LoVo (cell line): ENCODE measurements at regions not wholly inside any gene's neighbourhood (a gene's known extent, or its start where the extent isn't known, plus 50 kb on each side); places are given as distances from the start of the nearest gene placed in this dataset.
"Not testable (repeated sequence)": the region's sequence is repeated elsewhere in the genome, so short reads cannot be mapped to it uniquely, and the experiment has no call there.

Source experiments
- DNase-seq: peaks from one replicate; pipeline ENCODE4 v3.0.0-alpha.2; 2016; ENCODE audit warnings: low spot score

DNA sequence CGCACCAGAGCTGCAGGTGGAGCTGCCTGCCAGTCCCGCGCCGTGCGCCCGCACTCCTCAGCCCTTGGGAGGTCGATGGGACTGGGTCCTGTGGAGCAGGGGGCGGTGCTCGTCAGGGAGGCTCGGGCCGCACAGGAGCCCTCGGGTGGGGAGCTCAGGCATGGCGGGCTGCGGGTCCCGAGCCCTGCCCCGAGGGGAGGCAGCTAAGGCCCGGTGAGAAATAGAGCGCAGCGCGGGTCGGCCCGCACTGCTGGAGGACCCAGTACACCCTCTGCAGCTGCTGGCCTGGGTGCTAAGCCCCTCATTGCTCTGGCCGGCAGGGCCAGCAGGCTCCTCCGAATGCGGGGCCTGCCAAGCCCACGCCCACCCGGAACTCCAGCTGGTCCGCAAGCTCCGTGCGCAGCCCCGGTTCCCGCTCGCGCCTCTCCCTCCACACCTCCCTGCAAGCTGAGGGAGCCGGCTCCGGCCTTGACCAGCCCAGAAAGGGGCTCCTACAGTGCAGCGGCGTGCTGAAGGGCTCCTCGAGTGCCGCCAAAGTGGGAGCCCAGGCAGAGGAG is 403.7 kb upstream of the KLHL1 start:
- not testable (repeated sequence) for DNase-seq

DNA sequence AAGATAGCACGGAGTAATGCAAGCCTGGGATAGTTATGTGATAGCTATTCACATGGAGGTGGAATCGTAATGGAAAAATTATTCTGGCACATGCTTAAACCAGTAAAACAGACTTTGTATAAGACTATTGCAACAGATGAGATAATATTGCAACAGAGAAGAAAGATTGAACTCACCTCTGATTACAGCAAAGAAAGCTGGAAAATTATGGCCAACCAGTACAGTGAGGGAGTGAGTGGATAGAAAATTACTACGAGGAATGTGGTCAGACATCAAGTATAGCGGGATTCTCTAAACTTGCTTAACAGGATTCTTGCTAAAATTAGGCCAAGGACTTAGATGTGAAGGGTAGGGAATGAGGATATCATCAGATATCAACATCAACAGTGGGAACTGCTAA is 397.6 kb upstream of the KLHL1 start:
- DNase-seq: no peak

DNA sequence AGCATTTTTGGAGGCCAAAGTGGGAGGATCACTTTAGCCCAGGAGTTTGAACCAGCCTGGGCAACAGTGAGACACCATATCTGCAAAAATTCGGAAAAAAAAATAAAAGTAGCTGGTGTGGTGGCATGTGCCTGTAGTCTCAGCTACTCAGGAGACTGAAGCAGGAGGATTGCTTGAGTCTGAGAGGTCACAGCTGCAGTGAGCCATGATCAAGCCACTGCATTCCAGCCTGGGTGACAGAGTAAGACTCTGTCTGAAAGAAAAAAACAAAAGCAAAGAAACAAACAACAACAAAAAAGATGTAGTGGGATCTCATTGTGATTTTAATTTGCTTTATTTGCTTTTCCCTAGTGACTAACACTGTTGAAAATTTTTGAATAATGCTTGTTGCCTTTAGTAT is 394.7 kb upstream of the KLHL1 start:
- no peak for DNase-seq

DNA sequence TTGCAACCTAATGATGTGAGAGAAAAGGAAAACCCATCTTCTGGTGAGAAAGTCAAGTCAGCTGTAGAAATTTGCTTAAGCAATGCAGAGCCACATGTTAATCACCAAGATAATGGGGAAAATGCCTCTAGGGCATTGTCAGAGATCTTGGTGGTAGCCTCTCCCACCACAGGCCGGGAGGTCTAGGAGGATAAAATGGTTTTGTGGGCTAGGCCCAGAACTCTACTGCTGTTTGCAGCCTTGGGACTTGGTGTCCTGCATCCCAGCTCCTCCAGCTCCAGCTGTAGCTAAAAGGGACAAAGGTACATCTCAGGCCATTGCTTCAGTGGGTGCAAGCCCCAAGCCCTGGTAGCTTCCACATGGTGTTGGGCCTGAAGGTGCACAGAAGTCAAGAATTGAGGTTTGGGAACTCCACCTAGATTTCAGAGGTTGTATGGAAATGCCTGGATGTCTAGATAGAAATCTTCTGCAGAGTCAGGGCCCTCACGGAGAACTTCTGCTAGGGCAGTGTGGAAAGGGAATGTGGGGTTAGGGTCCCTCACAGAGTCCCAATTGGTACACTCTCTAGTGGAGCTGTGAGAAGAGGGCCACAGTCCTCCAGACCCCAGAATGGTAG is 382.2 kb upstream of the KLHL1 start:
- DNase-seq: no peak

DNA sequence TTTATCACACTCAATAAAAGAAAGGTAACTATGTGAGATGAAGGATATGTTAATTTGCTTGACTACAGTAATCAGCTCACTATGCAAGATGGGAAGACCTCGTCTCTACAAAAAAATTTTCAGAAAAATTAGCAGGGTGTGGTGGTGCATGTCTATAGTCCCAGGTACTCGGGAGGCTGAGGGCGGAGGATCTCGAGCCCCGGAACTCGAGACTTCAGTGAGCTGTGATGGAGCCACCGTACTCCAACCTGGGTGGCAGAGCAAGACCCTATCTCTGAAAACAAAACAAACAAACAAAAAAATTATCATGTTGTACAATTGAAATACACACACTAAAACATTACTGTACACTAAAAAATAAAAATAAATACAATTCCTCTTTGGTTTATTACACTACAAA is 376.7 kb upstream of the KLHL1 start:
- DNase-seq: no peak

DNA sequence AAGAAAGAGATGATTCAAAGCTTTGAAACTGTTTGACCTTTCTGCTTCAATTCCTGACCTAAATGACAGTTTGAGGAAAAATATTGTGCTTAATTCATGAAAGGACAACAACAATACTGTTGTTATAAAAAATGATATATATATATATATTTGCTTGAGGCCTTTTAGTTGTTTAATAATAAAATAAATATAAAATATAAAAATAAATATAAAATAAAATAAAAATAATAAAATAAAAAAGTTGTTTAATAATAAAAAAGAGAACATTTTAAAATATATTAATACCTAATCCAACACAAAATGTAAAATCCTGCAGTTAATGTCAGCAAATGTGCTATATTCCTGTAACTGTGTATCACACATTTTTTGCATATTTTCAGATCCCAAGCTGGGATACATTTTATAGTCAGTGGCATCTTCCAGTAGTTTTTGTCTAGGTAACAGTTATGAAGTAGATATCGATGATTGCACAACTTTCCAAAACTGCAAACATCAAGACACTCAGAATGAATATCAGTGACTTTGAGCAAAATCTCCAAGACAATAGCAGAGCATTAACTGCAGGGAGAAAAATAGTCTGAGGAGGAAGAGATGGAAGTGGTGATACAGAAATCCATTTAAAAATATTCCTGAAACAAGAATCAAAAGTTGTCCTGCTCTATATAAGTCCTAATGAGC is 375.5 kb upstream of the KLHL1 start:
- no peak for DNase-seq

DNA sequence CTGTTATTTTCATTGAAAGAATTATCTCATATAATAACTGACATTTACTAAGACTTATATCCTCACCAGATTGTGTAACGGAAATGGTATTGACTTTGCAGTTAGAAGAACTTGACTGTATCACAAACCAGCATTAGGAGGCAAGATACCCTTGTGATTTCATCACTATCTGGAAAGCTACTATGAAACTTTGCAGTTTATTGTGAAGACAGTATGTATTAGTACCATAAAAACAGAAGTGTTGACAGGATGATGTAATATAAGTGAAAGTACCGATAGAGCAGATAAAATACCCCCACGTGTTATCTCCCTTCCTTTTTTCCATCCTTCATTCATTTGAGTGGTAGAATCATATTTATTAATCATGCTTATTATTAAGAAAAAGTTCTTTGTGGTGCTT is 365.7 kb upstream of the KLHL1 start:
- DNase-seq: no peak

DNA sequence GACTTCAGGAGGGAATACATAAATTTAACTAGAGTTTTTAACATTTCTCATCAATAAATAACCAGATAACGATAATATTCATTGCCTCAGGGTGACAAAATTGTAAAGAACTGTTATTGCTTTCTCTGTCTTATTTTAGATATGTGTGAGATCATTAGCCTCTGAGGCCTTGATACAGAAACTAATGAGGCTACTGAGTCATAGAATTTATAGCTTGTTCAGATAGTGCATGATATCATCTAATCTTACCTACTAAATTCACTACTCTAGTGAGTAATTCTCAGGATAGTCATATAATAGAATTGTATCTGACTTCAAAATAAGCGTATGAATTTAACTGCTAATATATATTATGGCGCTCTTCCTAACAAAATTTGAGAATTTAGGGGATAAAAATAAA is 360.8 kb upstream of the KLHL1 start:
- DNase-seq: no peak

DNA sequence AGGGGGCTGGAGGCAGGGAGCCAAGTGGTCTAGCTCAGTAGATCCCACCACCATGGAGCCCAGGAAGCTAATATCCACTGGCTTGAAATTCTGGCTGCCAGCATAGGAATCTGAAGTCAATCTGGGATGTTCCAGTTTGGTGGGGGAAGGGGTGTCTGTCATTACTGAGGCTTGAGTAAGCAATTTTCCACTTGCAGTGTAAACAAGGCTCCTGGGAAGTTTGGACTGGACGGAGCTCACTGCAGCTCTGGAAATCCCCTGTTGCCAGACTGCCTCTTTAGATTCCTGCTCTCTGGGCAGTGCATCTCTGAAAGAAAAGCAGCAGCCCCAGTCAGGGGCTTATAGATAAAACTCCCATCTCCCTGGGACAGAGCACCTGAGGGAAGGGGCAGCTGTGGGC is 349.2 kb upstream of the KLHL1 start:
- no peak for DNase-seq

DNA sequence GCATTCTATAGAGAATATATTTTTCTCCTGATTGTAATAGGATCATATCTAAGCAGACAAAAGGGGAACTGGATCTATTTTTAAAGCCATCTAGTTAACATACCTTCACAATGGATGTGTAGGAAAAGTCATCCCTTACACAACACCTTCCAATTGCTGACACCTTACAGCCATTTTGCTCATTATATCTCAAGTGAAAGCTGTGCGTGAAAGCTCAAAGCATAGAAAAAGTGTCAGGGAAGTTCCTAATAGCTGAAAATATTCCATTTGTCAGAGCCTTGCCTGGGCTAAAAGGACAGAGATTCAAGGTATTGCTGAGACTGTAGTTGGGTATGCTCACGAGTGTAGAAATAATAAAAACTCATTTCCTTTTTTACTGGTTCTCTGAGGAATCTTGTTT is 340.6 kb upstream of the KLHL1 start:
- no peak for DNase-seq

DNA sequence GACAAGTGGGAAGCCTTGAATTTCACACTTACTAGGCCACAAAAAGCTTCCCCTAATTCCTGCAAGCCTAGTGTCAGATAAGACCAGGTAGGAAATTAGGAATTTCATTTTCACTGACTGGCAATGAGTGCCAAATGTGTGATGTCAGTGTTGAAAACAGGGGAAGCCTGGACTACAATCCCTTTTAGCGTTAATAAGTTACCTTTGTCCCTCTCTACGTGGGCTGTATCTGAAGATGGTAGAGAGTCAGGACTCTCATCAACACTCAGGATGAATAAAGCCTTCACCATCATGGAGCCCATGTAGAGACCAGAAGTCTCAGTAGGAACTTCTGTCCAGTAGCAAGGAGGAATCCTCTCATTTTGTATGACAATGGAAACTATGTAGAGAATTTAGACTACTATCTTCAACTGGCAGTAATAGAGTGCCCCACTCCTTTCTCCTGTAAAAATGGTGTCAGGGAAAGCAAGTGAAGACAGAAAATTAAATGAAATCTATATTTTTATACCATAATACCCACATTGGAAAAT is 324.1 kb upstream of the KLHL1 start:
- DNase-seq: no peak

DNA sequence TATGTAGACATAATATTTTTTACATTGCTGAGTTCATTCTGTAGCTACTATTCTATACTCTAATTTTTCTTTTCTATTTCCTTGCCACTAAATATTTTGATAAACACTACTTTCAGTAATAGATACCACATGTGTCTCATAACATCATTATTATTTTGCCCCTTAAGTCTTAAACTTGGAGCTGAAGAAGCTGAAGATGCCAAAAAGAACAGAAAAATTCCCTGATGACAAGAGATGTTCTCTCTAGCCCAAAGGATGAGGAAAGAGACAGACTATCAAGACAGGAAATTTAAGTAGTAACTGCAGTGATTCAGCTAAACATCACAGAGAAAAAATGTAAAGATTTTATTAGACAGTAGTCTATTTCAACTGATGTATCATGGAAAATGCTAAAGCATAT is 322.0 kb upstream of the KLHL1 start:
- no peak for DNase-seq

DNA sequence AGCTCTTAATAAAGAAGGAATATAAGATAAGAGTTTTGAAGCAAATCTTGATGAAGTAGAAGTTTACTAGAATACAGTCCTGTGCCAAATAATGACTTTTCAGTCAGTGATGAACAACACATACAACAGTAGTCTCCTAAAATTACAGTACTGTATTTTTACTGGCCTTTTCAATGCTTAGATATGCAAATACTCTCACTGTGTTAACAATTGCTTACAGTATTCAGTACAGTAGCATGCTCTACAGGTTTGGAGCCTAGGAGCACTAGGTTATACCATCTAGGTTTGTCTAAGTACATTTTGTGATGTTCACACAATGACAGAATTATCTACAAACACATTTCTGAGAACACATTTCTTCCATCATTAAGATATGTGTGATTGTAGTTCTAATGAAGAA is 316.7 kb upstream of the KLHL1 start:
- DNase-seq: no peak

DNA sequence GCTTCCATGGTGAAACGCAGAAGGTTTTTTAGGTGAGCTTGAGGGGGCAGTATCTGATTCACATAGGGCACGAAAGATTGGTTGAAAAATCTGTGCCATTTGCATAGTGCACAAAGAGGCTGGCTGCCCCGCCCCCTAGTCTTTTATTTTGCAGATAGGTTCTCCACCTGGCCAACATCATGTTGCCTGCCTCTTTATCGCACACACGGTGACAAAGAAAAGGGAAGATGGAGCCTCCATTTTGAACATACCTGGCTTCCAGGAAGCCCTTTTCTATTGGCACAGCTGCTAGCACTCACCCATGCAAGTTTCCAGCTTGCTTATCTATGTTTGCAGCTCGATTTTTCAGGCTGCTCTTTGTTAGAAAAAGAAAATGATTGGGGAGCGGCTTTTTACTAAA is 316.2 kb upstream of the KLHL1 start:
- DNase-seq: no peak

DNA sequence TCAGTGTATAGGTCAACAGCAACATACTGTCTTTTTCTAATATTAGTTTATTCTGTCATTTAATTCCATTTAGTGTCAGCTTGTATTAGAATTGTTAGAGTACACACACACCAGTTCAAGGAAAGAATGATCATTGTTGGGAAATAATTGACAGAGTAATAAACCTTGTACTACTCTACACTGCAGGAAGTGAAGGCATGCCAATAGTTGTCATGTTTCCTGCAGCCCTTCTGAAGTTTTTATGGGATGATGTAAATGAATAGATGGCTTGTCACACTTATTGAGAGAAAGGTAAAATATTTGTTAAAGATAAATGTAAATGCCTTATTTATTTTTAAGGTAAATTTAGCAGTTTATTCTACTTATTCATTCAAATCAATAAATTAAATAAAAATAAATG is 306.9 kb upstream of the KLHL1 start:
- no peak for DNase-seq

DNA sequence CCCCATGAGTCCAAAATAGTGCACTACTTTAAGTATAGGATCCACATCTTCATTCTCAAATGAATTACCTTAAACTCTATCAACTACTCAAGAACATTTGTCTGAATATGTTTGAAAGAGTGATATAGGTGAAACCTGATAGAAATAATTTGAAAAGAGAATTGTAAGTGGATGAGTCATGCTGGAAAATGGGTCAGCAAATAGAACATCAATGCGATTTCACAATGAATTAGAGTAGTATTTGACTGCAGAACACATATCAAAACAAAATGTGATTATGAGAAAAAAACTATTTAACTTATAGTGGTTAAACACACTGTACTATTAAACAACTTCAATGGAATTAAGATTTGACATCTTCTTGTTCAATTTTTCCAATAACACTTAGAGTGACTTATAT is 300.6 kb upstream of the KLHL1 start:
- DNase-seq: no peak

DNA sequence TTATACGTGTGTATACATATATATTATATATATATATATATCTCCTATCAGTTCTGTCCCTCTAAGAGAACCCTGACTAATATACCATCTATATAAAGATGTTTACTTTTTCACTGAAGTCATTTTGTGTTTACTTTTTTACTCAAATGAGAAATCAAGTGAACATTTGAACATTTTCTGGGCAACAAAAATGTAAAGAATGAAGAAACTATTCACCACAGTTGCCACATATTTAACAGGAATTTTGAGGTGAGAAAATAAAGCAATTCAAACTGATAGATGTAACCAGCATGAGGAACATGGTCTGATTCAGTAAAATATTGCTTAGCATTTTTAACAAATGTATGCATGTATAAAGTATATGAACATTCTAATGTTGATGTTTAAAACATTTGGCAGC is 299.2 kb upstream of the KLHL1 start:
- DNase-seq: no peak

DNA sequence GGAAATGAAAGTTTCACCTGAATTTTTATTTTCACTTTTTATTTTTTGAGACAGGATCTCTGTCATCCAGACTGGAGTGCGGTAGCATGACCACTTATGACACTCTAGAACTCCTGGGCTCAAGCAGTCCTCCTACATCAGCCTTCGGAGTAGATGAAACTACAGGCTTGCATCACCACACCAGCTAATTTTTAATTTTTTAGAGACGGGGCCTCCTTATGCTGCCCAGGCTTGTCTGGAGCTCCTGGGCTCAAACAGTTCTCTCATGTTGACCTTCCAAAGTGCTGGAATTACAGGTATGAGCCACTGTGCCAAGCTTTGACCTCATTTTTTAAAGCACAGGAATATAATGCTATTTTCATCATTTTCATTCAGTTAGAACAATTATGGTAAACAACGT is 297.0 kb upstream of the KLHL1 start:
- no peak for DNase-seq

DNA sequence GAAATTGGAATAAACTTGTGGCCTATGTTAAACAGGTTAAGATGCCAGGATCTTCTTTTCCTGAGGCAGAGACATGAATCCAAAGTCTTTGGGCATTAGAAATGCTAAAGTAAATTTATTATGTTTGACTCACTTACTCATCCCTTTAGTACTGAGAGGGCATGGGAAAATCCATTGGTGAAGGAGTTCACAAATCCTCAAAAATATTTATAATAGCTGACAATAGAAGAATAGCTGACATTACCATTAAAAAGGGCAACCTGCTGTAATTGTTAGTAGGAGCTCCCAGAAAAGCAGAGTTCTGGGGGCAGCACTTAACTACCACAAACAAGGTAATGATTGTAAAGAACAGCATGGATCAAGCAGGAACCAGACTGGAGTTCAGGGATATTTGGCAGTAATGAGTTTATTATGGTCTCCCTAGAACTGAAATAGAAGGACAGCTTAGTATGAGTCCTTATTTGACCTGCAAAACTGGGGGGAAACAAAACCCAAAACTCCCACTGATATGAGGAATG is 285.8 kb upstream of the KLHL1 start:
- no peak for DNase-seq

DNA sequence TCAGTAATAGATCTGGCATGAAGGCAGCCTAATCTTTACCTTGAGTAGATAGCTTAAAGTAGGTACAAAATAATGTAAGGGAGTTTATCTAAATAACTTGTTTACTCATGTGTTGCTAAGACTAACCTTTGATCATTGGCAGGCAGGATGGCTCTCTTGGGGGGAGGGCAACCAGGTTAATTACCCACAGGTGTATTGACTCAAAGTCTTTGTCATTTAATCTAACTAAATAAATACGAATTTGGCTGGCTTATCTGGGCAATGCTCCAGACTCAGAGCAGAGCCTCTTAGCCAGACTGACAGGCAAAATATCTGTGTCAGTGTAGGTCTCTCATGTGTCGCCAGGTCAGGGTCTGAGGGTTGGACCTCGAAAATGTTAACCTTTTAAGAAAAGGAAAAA is 283.4 kb upstream of the KLHL1 start:
- no peak for DNase-seq

DNA sequence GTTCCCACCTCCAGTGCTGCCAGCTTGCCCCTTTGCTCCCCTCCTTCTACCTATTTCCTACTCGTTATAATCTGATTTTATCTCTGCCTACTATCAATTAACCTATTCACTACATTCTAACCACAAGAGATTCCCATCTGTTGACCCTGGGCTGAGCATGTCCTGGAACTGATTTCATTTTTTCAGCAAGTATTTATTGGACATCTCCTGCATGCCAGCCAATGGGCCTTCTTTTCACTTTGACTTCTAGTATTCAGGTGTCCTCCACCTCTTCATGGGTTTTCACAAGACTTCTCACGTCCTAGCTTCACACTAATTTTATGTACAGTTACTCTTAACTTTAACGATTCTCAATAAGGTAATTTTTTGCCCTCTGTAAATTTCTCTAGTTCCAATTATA is 282.7 kb upstream of the KLHL1 start:
- no peak for DNase-seq

DNA sequence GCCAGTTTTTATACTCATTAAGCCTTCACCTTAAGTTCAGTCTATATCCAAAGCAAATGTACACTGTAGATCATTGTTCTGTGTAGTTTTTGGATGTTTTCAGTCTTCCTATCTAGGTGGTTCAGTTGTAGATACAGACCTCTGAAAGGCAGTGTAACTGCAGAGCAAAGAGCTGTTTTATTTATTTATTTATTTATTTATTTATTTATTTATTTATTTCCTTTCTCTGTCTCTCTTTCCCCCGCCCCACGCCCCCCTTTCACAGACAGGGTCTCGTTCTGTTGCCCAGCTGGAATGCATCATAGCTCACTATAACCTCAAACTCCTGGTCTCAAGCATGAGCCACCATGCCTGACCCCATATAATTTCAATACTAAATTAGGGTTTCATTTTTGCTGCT is 281.8 kb upstream of the KLHL1 start:
- no peak for DNase-seq

DNA sequence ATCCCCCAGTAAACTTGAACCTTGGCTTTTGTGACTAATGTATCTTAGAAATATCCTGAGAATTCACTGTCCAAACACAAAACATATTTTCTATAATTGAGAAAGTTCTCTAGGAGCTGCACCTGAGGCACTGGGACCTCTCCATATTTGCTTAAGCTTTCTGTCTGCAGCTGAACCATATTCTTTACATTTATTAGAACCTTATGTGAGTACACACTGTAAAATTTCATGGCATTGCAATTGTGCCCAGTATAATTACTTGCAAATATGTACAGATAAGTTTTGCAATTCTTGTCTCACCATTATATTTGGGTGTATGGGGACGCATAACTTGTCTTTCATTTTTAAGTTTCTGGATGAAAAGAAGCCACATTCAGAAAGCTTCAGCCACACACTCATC is 280.7 kb upstream of the KLHL1 start:
- no peak for DNase-seq

DNA sequence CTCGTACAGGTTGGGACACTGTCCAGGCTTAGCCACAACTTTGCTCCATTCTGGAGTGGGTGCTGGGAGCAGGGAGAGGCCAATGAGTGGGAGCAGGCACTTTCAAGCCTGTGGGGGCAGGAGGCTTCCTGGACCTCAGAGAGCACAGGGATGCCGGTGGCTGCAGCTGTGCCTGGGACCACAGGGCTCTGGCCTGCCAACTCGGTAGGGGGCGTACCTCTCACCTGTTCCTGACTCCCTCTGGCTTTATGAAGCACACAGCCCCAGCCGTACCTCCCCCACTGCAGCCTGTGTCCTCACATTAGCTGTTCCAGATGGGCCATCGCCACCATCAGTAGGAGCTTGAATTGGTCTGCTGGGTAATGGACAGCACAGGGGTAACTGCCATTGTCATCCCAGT is 278.7 kb upstream of the KLHL1 start:
- no peak for DNase-seq
